ENCODE measurements at regions not wholly inside any gene's neighbourhood (a gene's known extent, or its start where the extent isn't known, plus 50 kb on each side); places are given as distances from the start of the nearest gene placed in this dataset.

- TF ChIP-seq CTCF (IDR thresholded peaks at IDR 0.05; ENCODE audit: low read depth, low read length, missing input control) (no peak), HNF4A (conservative IDR thresholded peaks at IDR 0.05) (no peak), FOXA1 (IDR thresholded peaks at IDR 0.05) (no peak)
Measured at GRCh38 chrX:122783918-122784317, 400.2 kb upstream of the GRIA3 start (continued).

- Histone ChIP-seq H3K27me3 (ENCODE audit: control insufficient read depth in 4 of 4, insufficient read depth in 4 of 4, low read length in 3 of 4) (no peaks in the 10 kb centered on the region), H3K9ac (ENCODE audit: low read depth in 1 of 2, low read length in 2 of 2) (no peak overlapping the region), H3K9me3 (ENCODE audit: control insufficient read depth in 4 of 4, low read length in 3 of 4) (no peaks in the 10 kb centered on the region), H3K4me1 (ENCODE audit: control insufficient read depth in 4 of 4, insufficient read depth in 4 of 4, low read length in 3 of 4) (no peaks in the 10 kb centered on the region), H3K4me3 (ENCODE audit: low read depth in 1 of 3, low read length in 3 of 3) (no peak overlapping the region), H3K36me3 (ENCODE audit: control insufficient read depth in 4 of 4, insufficient read depth in 3 of 4, low read depth in 1 of 4, low read length in 3 of 4) (no peaks in the 10 kb centered on the region), H3K27ac (ENCODE audit: low read depth in 1 of 2, low read length in 2 of 2) (no peak overlapping the region)
- DNase-seq (ENCODE audit: low spot score), result no peak
- TF ChIP-seq GABPA (IDR thresholded peaks at IDR 0.05 in 1 of 2, conservative IDR thresholded peaks at IDR 0.05 in 1 of 2), result no peak
- no peak for TF ChIP-seq REST (IDR thresholded peaks at IDR 0.05)
- TF ChIP-seq ZBTB33 (IDR thresholded peaks at IDR 0.05), result no peak
- no peak for TF ChIP-seq FOXA2 (IDR thresholded peaks at IDR 0.05)
- no peak for TF ChIP-seq HNF4G (IDR thresholded peaks at IDR 0.05)
- no peak for TF ChIP-seq MAX (IDR thresholded peaks at IDR 0.05)
- no peak for TF ChIP-seq ATF3 (IDR thresholded peaks at IDR 0.05)
- no peak for TF ChIP-seq TAF1 (conservative IDR thresholded peaks at IDR 0.05)
- no peak for TF ChIP-seq HNF4A (conservative IDR thresholded peaks at IDR 0.05)
- TF ChIP-seq CTCF (IDR thresholded peaks at IDR 0.05; ENCODE audit: low read depth, low read length, missing input control), result no peak
- TF ChIP-seq NR2F2 (IDR thresholded peaks at IDR 0.05), result no peak
- no peak for TF ChIP-seq FOXA1 (IDR thresholded peaks at IDR 0.05)
- TF ChIP-seq EGR1 (IDR thresholded peaks at IDR 0.05; ENCODE audit: low read depth in 2 of 2), result no peak
- no peak for TF ChIP-seq SP1 (IDR thresholded peaks at IDR 0.05)
- no peak for TF ChIP-seq RXRA (IDR thresholded peaks at IDR 0.05)
- no peak for TF ChIP-seq YY1 (IDR thresholded peaks at IDR 0.05)
- no peak for TF ChIP-seq JUND (IDR thresholded peaks at IDR 0.05)
- no peak for TF ChIP-seq RAD21 (IDR thresholded peaks at IDR 0.05)
- 76% methylated on average over 3 of the region's 3 CpGs for WGBS
Measured at GRCh38 chrX:122787231-122787630, 396.8 kb upstream of the GRIA3 start.
